H9 (cell line): ENCODE measurements at regions not wholly inside any gene's neighbourhood (a gene's known extent, or its start where the extent isn't known, plus 50 kb on each side); places are given as distances from the start of the nearest gene placed in this dataset.

Experiments
- DNase-seq: peaks from one replicate; pipeline ENCODE4 v3.0.0-alpha.2; 2017
- H2AFZ ChIP-seq: one replicate; pipeline ENCODE4 v1.6.1; 2013; ENCODE audit warnings: mild to moderate bottlenecking, low read length, control low read depth, moderate library complexity
- H2AK5ac ChIP-seq: 2 replicates; pipeline ENCODE4 v1.6.1; 2013; ENCODE audit warnings: low read length, control low read depth, mixed read lengths; ENCODE audit not compliant: insufficient read length
- H2BK120ac ChIP-seq: one replicate; pipeline ENCODE4 v1.6.1; 2013; ENCODE audit warnings: low read depth, mild to moderate bottlenecking, low read length, control low read depth, inconsistent platforms; ENCODE audit not compliant: poor library complexity, severe bottlenecking
- H2BK12ac ChIP-seq: 2 replicates; pipeline ENCODE4 v1.6.1; 2013; ENCODE audit warnings: low read length, control low read depth, mixed read lengths, low read depth; ENCODE audit not compliant: insufficient read length
- H2BK15ac ChIP-seq: 2 replicates; pipeline ENCODE4 v1.6.1; 2013; ENCODE audit warnings: low read depth, low read length, control low read depth
- H2BK20ac ChIP-seq: one replicate; pipeline ENCODE4 v1.6.1; 2013; ENCODE audit warnings: low read depth, mild to moderate bottlenecking, low read length, control low read depth, inconsistent platforms; ENCODE audit not compliant: poor library complexity, severe bottlenecking
- H2BK5ac ChIP-seq: 2 replicates; pipeline ENCODE4 v1.6.1; 2013; ENCODE audit warnings: low read length, control low read depth, mixed read lengths; ENCODE audit not compliant: insufficient read length
- H3K14ac ChIP-seq: 2 replicates; pipeline ENCODE4 v1.6.1; 2013; ENCODE audit warnings: low read length, control low read depth; ENCODE audit not compliant: insufficient read depth
- H3K18ac ChIP-seq: 2 replicates; pipeline ENCODE4 v1.6.1; 2013; ENCODE audit warnings: low read depth, mild to moderate bottlenecking, mixed read lengths, low read length, control low read depth; ENCODE audit not compliant: insufficient read length
- H3K23ac ChIP-seq: 2 replicates; pipeline ENCODE4 v1.6.1; 2013; ENCODE audit warnings: low read length, control low read depth, mixed read lengths, low read depth; ENCODE audit not compliant: insufficient read length
- H3K23me2 ChIP-seq: 2 replicates; pipeline ENCODE4 v1.6.1; 2013; ENCODE audit warnings: low read depth, mild to moderate bottlenecking, mixed read lengths, low read length, control low read depth; ENCODE audit not compliant: insufficient read length, poor library complexity, severe bottlenecking
- H3K27ac ChIP-seq: 2 replicates; pipeline ENCODE4 v1.5.1; 2013; ENCODE audit warnings: low read length, control low read depth, mixed read lengths, low read depth; ENCODE audit not compliant: insufficient read length
- H3K27me3 ChIP-seq: 2 replicates; pipeline ENCODE4 v1.6.1; 2013; ENCODE audit warnings: low read length, control low read depth, inconsistent platforms; ENCODE audit not compliant: insufficient read depth
- H3K4ac ChIP-seq: 2 replicates; pipeline ENCODE4 v1.6.1; 2013; ENCODE audit warnings: low read depth, mild to moderate bottlenecking, control low read depth, inconsistent platforms, low read length, moderate library complexity
- H3K4me1 ChIP-seq: 2 replicates; pipeline ENCODE4 v1.6.1; 2013; ENCODE audit warnings: low read length, control low read depth, inconsistent platforms; ENCODE audit not compliant: insufficient read depth
- H3K4me2 ChIP-seq: 2 replicates; pipeline ENCODE4 v1.6.1; 2013; ENCODE audit warnings: low read length, control low read depth, mixed read lengths; ENCODE audit not compliant: insufficient read length, insufficient read depth
- H3K56ac ChIP-seq: 2 replicates; pipeline ENCODE4 v1.6.1; 2013; ENCODE audit warnings: low read depth, mild to moderate bottlenecking, mixed read lengths, low read length, control low read depth; ENCODE audit not compliant: insufficient read length
- H3K79me1 ChIP-seq: 2 replicates; pipeline ENCODE4 v1.6.1; 2013; ENCODE audit warnings: low read depth, mild to moderate bottlenecking, moderate library complexity, low read length, control low read depth, inconsistent platforms; ENCODE audit not compliant: insufficient read depth, poor library complexity, severe bottlenecking
- H3K79me2 ChIP-seq: 2 replicates; pipeline ENCODE4 v1.6.1; 2013; ENCODE audit warnings: low read length, control low read depth, inconsistent platforms; ENCODE audit not compliant: insufficient read depth
- H3K9ac ChIP-seq: 2 replicates; pipeline ENCODE4 v1.6.1; 2013; ENCODE audit warnings: low read length, control low read depth, mixed read lengths; ENCODE audit not compliant: insufficient read length; ENCODE audit errors: extremely low read depth
- H3K9me3 ChIP-seq: one replicate; pipeline ENCODE4 v1.6.1; 2013; ENCODE audit warnings: low read depth, low read length, inconsistent platforms; ENCODE audit not compliant: control insufficient read depth
- H3T11ph ChIP-seq: one replicate; pipeline ENCODE4 v1.6.1; 2013; ENCODE audit warnings: mild to moderate bottlenecking, low read length, control low read depth, inconsistent platforms
- H4K20me1 ChIP-seq: one replicate; pipeline ENCODE4 v1.6.1; 2013; ENCODE audit not compliant: control insufficient read depth, insufficient read length, insufficient read depth
- H4K5ac ChIP-seq: 2 replicates; pipeline ENCODE4 v1.6.1; 2013; ENCODE audit warnings: low read depth, mild to moderate bottlenecking, mixed read lengths, low read length, control low read depth; ENCODE audit not compliant: insufficient read length
- H4K8ac ChIP-seq: replicated peaks from 2 replicates; pipeline ENCODE4 v1.6.1; 2013; ENCODE audit warnings: low read length, control low read depth, mixed read lengths, low read depth; ENCODE audit not compliant: insufficient read length
- H4K91ac ChIP-seq: 2 replicates; pipeline ENCODE4 v1.6.1; 2013; ENCODE audit warnings: low read depth, mild to moderate bottlenecking, moderate library complexity, mixed read lengths, low read length, control low read depth; ENCODE audit not compliant: insufficient read length
- H3K27ac Mint-ChIP-seq, 3 experiments: 2 replicates in 2 of 3; 3 replicates in 1 of 3; pipeline ENCODE4 v1.8.0; 2020 to 2021; ENCODE audit warnings: mixed read lengths in 3 of 3, mild to moderate bottlenecking in 1 of 3, moderate library complexity in 1 of 3
- H3K27me3 Mint-ChIP-seq: 2 replicates; pipeline ENCODE4 v1.8.0; 2021; ENCODE audit warnings: low read depth, mild to moderate bottlenecking, moderate library complexity, mixed read lengths
- H3K36me3 Mint-ChIP-seq, 3 experiments: 2 replicates in 2 of 3; 3 replicates in 1 of 3; pipeline ENCODE4 v1.8.0; 2020 to 2021; ENCODE audit warnings: low read depth in 3 of 3, mixed read lengths in 3 of 3; ENCODE audit not compliant: insufficient read depth in 1 of 3
- H3K4me1 Mint-ChIP-seq, 2 experiments: 2 replicates each; pipeline ENCODE4 v1.8.0; 2020; ENCODE audit warnings: mixed read lengths in 2 of 2
- H3K4me3 Mint-ChIP-seq, 2 experiments: 2 replicates in 1 of 2; 3 replicates in 1 of 2; pipeline ENCODE4 v1.8.0; 2020 to 2021; ENCODE audit warnings: mild to moderate bottlenecking in 2 of 2, mixed read lengths in 2 of 2, moderate library complexity in 1 of 2
- H3K9me3 Mint-ChIP-seq, 2 experiments: 2 replicates in 1 of 2; 3 replicates in 1 of 2; pipeline ENCODE4 v1.8.0; 2020; ENCODE audit warnings: mild to moderate bottlenecking in 2 of 2, mixed read lengths in 2 of 2, moderate library complexity in 1 of 2
- CTCF ChIP-seq: fragments of 200-600 bp; sonication (generic); conservative IDR thresholded peaks from 3 replicates; pipeline ENCODE4 v1.8.0; 2021; ENCODE audit warnings: antibody characterized with exemption, mild to moderate bottlenecking
- WGBS: extraction: QIAGEN DNeasy Blood & Tissue Kit; methylation state at CpG from one replicate; pipeline ENCODE4 v1.1.7; 2013; ENCODE audit warnings: missing lambda C conversion rate, low lambda C conversion rate, mixed read lengths; ENCODE audit not compliant: insufficient read length; ENCODE audit errors: extremely low coverage; 5-methylcytosine and 5-hydroxymethylcytosine counted together

DNA sequence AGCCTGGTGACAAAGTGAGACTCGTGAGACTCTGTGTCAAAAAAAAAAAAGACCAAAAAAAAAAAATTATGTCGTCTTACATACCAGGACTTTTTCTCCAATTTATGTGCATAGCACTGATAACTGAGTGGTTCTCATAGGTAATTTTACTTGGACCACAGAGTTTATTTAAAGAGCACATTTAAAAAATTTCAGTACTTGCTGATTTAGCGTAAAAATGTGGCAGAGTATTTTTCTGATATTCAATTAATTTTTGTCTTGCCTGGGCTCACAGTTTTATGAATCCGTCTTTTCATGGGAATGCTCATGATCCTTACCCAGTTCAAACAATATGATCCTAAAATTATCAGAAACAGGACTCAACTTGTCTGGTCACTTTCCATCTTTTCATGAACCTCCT is 151.0 kb upstream of the ZNF92 start:
- no peak overlapping the region for H2BK20ac ChIP-seq
- TF ChIP-seq CTCF = no peak

More for the DNA sequence above, 151.0 kb upstream of the ZNF92 start:
- no peak overlapping the region for H3K27ac ChIP-seq
- H3K9ac ChIP-seq = no peak overlapping the region
- H3K4me1 ChIP-seq = no peaks in the 10 kb centered on the region
- no peaks in the 10 kb centered on the region for H3K79me2 ChIP-seq
- H4K20me1 ChIP-seq = no peaks in the 10 kb centered on the region
- H4K5ac ChIP-seq = no peak overlapping the region
- H3K4ac ChIP-seq = no peak overlapping the region
- no peaks in the 10 kb centered on the region for H3K9me3 Mint-ChIP-seq
- no peak overlapping the region for H3K4me3 Mint-ChIP-seq
- no peak overlapping the region for H4K91ac ChIP-seq
- no peaks in the 10 kb centered on the region for H3K27me3 Mint-ChIP-seq
- H3K27ac Mint-ChIP-seq = no peak overlapping the region
- H3K23me2 ChIP-seq = peaks cover 2% of the 10 kb centered on the region
- H3K18ac ChIP-seq = no peak overlapping the region
- no peak overlapping the region for H2BK5ac ChIP-seq
- no peak overlapping the region for H3K14ac ChIP-seq
- DNase-seq = no peak
- H3T11ph ChIP-seq = no peak overlapping the region
- no peak overlapping the region for H4K8ac ChIP-seq
- H2BK120ac ChIP-seq = no peak overlapping the region
- WGBS = no CpG with 5 or more reads among the region's 4 CpGs
- no peak overlapping the region for H2BK15ac ChIP-seq
- no peak overlapping the region for H3K56ac ChIP-seq
- H3K9me3 ChIP-seq = no peaks in the 10 kb centered on the region
- no peak overlapping the region for H3K23ac ChIP-seq
- H3K4me1 Mint-ChIP-seq = no peaks in the 10 kb centered on the region
- H2AK5ac ChIP-seq = no peak overlapping the region
- no peaks in the 10 kb centered on the region for H3K79me1 ChIP-seq
- no peak overlapping the region for H2AFZ ChIP-seq
- H3K4me2 ChIP-seq = no peak overlapping the region
- H2BK12ac ChIP-seq = no peak overlapping the region
- H3K27me3 ChIP-seq = no peaks in the 10 kb centered on the region
- no peaks in the 10 kb centered on the region for H3K36me3 Mint-ChIP-seq
